ENCODE measurements at regions not wholly inside any gene's neighbourhood (a gene's known extent, or its start where the extent isn't known, plus 50 kb on each side); places are given as distances from the start of the nearest gene placed in this dataset.

DNA sequence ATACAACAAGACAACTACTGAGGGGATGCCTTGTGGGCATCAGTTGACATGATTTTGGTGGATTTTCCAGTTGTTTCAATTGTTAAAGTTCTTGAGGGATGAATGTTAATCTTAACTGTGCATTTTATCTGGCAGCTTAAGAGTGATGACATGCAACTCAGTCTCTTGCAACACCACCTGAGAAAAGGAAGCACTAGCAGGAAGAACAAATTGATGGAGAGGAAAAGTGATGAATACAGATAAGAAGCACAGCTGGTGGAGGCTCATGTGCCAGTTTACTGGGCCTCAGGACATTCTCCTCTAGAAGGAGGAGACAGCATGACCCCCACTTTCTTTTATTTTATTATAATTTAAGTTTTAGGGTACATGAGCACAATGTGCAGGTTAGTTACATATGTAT lies 341.3 kb upstream of the RBMY1B start:
- TF ChIP-seq, protein P1, sequence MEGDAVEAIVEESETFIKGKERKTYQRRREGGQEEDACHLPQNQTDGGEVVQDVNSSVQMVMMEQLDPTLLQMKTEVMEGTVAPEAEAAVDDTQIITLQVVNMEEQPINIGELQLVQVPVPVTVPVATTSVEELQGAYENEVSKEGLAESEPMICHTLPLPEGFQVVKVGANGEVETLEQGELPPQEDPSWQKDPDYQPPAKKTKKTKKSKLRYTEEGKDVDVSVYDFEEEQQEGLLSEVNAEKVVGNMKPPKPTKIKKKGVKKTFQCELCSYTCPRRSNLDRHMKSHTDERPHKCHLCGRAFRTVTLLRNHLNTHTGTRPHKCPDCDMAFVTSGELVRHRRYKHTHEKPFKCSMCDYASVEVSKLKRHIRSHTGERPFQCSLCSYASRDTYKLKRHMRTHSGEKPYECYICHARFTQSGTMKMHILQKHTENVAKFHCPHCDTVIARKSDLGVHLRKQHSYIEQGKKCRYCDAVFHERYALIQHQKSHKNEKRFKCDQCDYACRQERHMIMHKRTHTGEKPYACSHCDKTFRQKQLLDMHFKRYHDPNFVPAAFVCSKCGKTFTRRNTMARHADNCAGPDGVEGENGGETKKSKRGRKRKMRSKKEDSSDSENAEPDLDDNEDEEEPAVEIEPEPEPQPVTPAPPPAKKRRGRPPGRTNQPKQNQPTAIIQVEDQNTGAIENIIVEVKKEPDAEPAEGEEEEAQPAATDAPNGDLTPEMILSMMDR (IDR thresholded peaks at IDR 0.05; ENCODE audit: low read depth, low read length, missing control alignments), result no peak
- DNase-seq (ENCODE audit: low read depth), result no peak

DNA sequence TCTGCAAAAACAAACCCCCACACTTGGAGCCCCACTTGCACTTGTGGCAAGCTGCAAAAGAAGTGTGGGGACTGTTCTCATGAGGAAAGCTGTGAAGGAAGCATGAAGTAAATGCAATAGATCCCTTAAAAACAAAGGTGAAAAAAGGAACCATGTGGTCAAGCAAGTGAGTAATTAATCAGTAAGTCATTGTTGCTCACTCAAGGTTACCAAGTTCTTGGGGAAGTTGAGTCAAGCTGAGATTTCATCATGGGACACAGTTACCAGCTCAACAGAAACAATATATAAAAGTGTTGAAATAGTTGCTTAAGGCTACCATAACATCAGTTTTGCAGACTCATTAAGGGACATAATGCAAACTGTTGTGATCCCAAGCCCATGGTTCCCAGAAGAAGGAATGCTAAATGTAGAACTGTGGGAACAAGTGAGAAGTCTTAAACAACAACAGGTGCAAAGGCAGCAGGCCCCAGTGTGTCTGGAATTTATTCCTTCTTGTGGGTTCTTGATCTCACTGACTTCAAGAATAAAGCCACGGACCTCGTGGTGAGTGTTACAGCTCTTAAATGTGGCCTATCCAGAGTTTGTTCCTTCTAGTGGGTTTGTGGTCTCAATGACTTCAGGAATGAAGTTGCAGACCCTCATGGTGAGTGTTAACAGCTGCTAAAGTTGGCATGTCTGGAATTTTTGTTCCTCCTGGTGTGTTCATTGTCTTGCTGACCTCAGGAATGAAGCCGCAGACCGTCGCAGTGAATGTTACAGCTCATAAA lies 336.3 kb upstream of the RBMY1B start:
- H3K4me3 ChIP-seq (ENCODE audit: low read depth, low read length), result no peak overlapping the region
- DNase-seq (ENCODE audit: low read depth), result no peak
- TF ChIP-seq, protein P1 (IDR thresholded peaks at IDR 0.05; ENCODE audit: low read depth, low read length, missing control alignments), result no peak

More for the DNA sequence above, 341.3 kb upstream of the RBMY1B start:
- H3K4me3 ChIP-seq (ENCODE audit: low read depth, low read length), result no peak overlapping the region

DNA sequence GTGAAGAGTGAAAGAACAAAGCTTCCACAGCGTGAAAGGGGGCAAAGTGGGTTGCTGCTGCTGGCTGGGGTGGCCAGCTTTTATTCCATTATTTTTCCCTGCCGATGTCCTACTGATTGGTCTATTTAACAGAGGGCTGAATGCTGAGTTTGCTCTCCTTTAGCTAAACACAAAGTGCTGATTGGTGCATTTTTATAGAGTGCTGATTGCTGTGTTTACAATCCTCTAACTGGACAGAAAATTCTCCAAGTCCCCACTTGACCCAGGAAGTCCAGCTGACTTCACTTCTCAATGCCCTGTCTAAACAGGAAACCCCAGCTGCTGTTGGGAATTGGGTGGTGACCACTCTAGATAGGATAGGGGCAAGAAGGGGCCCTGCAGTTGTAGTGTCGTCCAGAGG lies 335.6 kb upstream of the RBMY1B start:
- TF ChIP-seq, protein P1 (IDR thresholded peaks at IDR 0.05; ENCODE audit: low read depth, low read length, missing control alignments), result no peak
- no peak for DNase-seq (ENCODE audit: low read depth)
- H3K4me3 ChIP-seq (ENCODE audit: low read depth, low read length), result no peak overlapping the region

DNA sequence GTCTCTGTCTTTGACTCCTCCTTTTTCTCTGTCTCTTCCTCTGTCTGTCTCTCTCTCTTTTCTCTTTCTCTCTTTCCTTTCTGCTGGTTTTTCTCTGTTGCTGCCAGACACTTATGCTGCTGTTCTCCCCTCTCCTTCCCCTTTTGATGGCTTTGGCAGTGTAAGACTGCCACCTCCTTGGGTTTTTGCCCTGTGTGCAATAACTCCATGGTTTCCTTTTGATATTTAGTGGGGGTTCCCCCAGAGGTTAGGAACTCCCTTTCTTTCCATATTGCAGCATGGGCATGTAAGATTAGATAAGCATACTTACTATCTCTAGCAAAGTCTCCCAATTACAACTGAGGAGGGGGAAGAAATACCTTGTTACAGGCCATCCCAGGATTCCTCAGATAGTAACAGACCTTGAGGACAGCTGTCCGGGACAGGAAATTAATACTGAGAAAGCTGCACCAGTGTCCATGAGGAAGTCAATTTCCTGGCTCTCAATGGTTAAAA lies 333.8 kb upstream of the RBMY1B start:
- no peak overlapping the region for H3K4me3 ChIP-seq (ENCODE audit: low read depth, low read length)
- no peak for DNase-seq (ENCODE audit: low read depth)
- TF ChIP-seq, protein P1 (IDR thresholded peaks at IDR 0.05; ENCODE audit: low read depth, low read length, missing control alignments), result no peak

DNA sequence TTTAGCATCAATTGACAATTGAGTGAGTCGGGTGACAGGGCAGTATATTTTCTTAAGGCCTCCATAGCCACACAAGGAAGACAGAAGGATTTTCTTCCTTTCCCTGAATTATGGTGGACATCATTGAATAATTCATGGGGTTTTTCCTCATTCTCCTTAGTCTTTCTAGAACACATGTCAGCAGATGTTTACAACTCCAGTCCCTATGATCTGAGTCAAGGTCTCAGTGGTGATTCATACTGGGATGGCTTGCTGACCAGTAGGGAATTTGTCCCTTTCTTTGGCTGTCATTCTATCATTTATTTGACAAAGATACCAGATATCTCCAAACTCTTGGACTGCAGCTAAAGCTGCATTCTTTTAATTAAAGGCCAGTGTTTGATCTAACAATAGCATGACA lies 332.9 kb upstream of the RBMY1B start:
- TF ChIP-seq, protein P1 (IDR thresholded peaks at IDR 0.05; ENCODE audit: low read depth, low read length, missing control alignments), result no peak
- no peak overlapping the region for H3K4me3 ChIP-seq (ENCODE audit: low read depth, low read length)
- DNase-seq (ENCODE audit: low read depth), result no peak

DNA sequence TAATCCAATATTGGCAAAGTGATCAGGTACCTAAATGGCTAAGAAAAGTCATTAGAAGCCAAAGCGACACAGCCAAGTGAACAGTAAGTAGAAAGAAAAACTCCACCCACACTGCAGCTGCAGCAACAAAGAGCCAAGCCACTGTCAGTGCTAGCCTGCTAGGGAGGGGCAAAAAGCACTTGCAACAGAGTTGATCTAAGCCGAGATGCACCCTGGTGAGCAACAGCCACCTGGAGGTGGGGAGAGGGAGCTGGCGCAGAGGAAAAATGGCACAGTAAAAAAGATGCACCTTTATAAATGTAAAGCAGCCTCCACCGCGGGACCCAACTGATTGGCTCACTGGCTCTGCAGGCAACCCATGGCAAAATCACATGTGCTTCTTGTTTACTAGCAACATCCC lies 330.2 kb upstream of the RBMY1B start:
- DNase-seq (ENCODE audit: low read depth), result no peak
- TF ChIP-seq, protein P1 (IDR thresholded peaks at IDR 0.05; ENCODE audit: low read depth, low read length, missing control alignments), result no peak
- no peak overlapping the region for H3K4me3 ChIP-seq (ENCODE audit: low read depth, low read length)

DNA sequence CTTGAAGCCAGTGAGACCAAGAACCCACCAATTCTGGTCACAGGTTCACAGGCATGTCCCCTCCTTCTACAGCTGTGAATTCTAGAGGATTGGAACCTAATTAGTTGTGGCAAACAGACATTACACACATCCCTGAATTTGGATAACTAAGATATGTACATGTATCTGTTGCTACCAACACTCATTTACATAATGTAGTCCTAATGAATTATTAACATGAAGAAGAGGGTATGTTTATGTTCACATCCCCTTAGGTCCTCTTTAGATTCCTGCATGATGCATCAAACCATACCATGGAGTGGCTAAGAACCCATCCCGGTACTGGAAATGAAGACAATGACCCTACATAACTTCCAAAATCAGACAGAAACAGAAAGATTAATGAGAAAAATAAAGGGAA lies 326.9 kb upstream of the RBMY1B start:
- DNase-seq (ENCODE audit: low read depth), result no peak
- no peak overlapping the region for H3K4me3 ChIP-seq (ENCODE audit: low read depth, low read length)
- TF ChIP-seq, protein P1 (IDR thresholded peaks at IDR 0.05; ENCODE audit: low read depth, low read length, missing control alignments), result no peak

Data from GM12864 (cell line).